HEK293 (cell line): ENCODE measurements at regions not wholly inside any gene's neighbourhood (a gene's known extent, or its start where the extent isn't known, plus 50 kb on each side); places are given as distances from the start of the nearest gene placed in this dataset.

Source experiments
- CTCF ChIA-PET: fragments of 350-600 bp; formaldehyde crosslinking; extraction: SDS; loops from one replicate; lab custom pipeline; 2021; ENCODE audit warnings: antibody characterized with exemption; lab: Yijun Ruan, JAX
- POLR2A ChIA-PET: fragments of 300-600 bp; formaldehyde crosslinking; extraction: SDS; loops from one replicate; lab custom pipeline; 2020; ENCODE audit warnings: antibody characterized with exemption, inconsistent platforms; lab: Yijun Ruan, JAX
- H3K27ac ChIP-seq: fragments of 200-500 bp; sonication (Bioruptor generic); 2 replicates; pipeline ENCODE4 v1.5.1; 2014; ENCODE audit warnings: low read depth, low read length, control low read depth, inconsistent platforms; ENCODE audit errors: extremely low read depth
- H3K36me3 ChIP-seq, 2 experiments: fragments of 200-500 bp in 1 of 2; sonication (Bioruptor generic) in 1 of 2; 1 replicate in 1 of 2; 2 replicates in 1 of 2; pipeline ENCODE4 v1.5.1; 2014 to 2017; ENCODE audit warnings: inconsistent platforms in 2 of 2, low read length in 2 of 2; ENCODE audit not compliant: control insufficient read depth in 2 of 2, insufficient read depth in 1 of 2
- H3K4me1 ChIP-seq: fragments of 200-500 bp; sonication (Bioruptor generic); 2 replicates; pipeline ENCODE4 v1.5.1; 2014; ENCODE audit warnings: mild to moderate bottlenecking, low read length, inconsistent platforms; ENCODE audit not compliant: control insufficient read depth, insufficient read depth
- H3K4me3 ChIP-seq: 2 replicates; pipeline ENCODE4 v1.5.1; 2011; ENCODE audit warnings: low read depth, mild to moderate bottlenecking, control low read depth, low read length, moderate library complexity
- H3K9me3 ChIP-seq: fragments of 200-500 bp; sonication (Bioruptor generic); 2 replicates; pipeline ENCODE4 v1.5.1; 2014; ENCODE audit warnings: low read depth, low read length, inconsistent platforms; ENCODE audit not compliant: control insufficient read depth, insufficient read depth
- PRDM1 ChIP-seq: fragments of 450-650 bp; formaldehyde crosslinking; IDR thresholded peaks from 2 replicates; pipeline ENCODE4; 2016; ENCODE audit warnings: missing biosample characterization, missing genetic modification characterization
- PRDM2 ChIP-seq: fragments of 450-650 bp; formaldehyde crosslinking; IDR thresholded peaks from 2 replicates; pipeline ENCODE4 v1.5.1; 2016; ENCODE audit warnings: missing biosample characterization, missing genetic modification characterization, borderline replicate concordance
- WT1 ChIP-seq: fragments of 450-650 bp; formaldehyde crosslinking; IDR thresholded peaks from 2 replicates; pipeline ENCODE4 v1.5.1; 2016; ENCODE audit warnings: missing biosample characterization, missing genetic modification characterization
- ZBTB17 ChIP-seq: fragments of 450-650 bp; formaldehyde crosslinking; IDR thresholded peaks from 2 replicates; pipeline ENCODE4 v1.5.1; 2016; ENCODE audit warnings: missing biosample characterization, missing genetic modification characterization
- ZBTB21 ChIP-seq: fragments of 450-650 bp; formaldehyde crosslinking; IDR thresholded peaks from 2 replicates; pipeline ENCODE4 v1.5.1; 2017; ENCODE audit warnings: missing biosample characterization, missing genetic modification characterization
- ZNF174 ChIP-seq: fragments of 450-650 bp; formaldehyde crosslinking; IDR thresholded peaks from 2 replicates; pipeline ENCODE4 v1.5.0; 2017; ENCODE audit warnings: missing biosample characterization, mild to moderate bottlenecking, missing genetic modification characterization
- ZNF18 ChIP-seq: fragments of 450-650 bp; formaldehyde crosslinking; IDR thresholded peaks from 2 replicates; pipeline ENCODE4 v1.5.1; 2016; ENCODE audit warnings: missing biosample characterization, missing genetic modification characterization
- ZNF221 ChIP-seq: fragments of 450-650 bp; formaldehyde crosslinking; IDR thresholded peaks from 2 replicates; pipeline ENCODE4 v1.5.1; 2017; ENCODE audit warnings: missing biosample characterization, missing genetic modification characterization, borderline replicate concordance
- ZNF391 ChIP-seq: fragments of 450-650 bp; formaldehyde crosslinking; IDR thresholded peaks from 2 replicates; pipeline ENCODE4 v1.5.1; 2016; ENCODE audit warnings: low read depth, missing biosample characterization, missing genetic modification characterization, borderline replicate concordance
- ZNF580 ChIP-seq: fragments of 450-650 bp; formaldehyde crosslinking; IDR thresholded peaks from 2 replicates; pipeline ENCODE4 v1.5.1; 2016; ENCODE audit warnings: missing biosample characterization, missing genetic modification characterization
- ZNF600 ChIP-seq: fragments of 450-650 bp; formaldehyde crosslinking; IDR thresholded peaks from 2 replicates; pipeline ENCODE4 v1.5.1; 2016; ENCODE audit warnings: missing biosample characterization, missing genetic modification characterization
- ZNF664 ChIP-seq: fragments of 450-650 bp; formaldehyde crosslinking; IDR thresholded peaks from 2 replicates; pipeline ENCODE4 v1.5.1; 2016; ENCODE audit warnings: missing biosample characterization, missing genetic modification characterization
- ZNF670 ChIP-seq: fragments of 450-650 bp; formaldehyde crosslinking; IDR thresholded peaks from 2 replicates; pipeline ENCODE4 v1.5.1; 2016; ENCODE audit warnings: missing biosample characterization, missing genetic modification characterization, low read depth
- ZNF776 ChIP-seq: fragments of 450-650 bp; formaldehyde crosslinking; IDR thresholded peaks from 2 replicates; pipeline ENCODE4 v1.5.0; 2017; ENCODE audit warnings: missing biosample characterization, missing genetic modification characterization, borderline replicate concordance
- TF ChIP-seq, protein P1 (sequence below): fragments of 450-650 bp; formaldehyde crosslinking; IDR thresholded peaks from 2 replicates; pipeline ENCODE4 v1.5.1; 2016; ENCODE audit warnings: missing biosample characterization, missing genetic modification characterization
- TF ChIP-seq, protein P2 (sequence below): fragments of 450-650 bp; formaldehyde crosslinking; IDR thresholded peaks from 2 replicates; pipeline ENCODE4 v1.5.1; 2017; ENCODE audit warnings: missing biosample characterization, missing genetic modification characterization
- TF ChIP-seq, protein P3 (sequence below): fragments of 450-650 bp; formaldehyde crosslinking; IDR thresholded peaks from 2 replicates; pipeline ENCODE4 v1.5.1; 2017; ENCODE audit warnings: missing biosample characterization, missing genetic modification characterization

- TF ChIP-seq ZNF776 (tag by site-specific recombination) (no peak), ZBTB21 (tag by site-specific recombination) (no peak), ZNF664 (tag by site-specific recombination) (no peak), ZNF174 (tag by site-specific recombination) (no peak), WT1 (no peak)
- TF ChIP-seq, protein P1, sequence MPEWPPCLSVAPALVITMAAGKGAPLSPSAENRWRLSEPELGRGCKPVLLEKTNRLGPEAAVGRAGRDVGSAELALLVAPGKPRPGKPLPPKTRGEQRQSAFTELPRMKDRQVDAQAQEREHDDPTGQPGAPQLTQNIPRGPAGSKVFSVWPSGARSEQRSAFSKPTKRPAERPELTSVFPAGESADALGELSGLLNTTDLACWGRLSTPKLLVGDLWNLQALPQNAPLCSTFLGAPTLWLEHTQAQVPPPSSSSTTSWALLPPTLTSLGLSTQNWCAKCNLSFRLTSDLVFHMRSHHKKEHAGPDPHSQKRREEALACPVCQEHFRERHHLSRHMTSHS (tag by site-specific recombination) = no peak
- TF ChIP-seq, all 188 proteins: peak for 0
These were observed 173.2 kb downstream of the PRELID2 start (continued) for GRCh38 chr5:145661737-145662485.

GRCh38 chr5:145660897-145661640 lies 174.1 kb downstream of the PRELID2 start:
- Histone ChIP-seq H3K9me3 (no peaks in the 10 kb centered on the region), H3K4me3 (no peak overlapping the region)
- POLR2A ChIA-PET = no interaction called here
- no peak for TF ChIP-seq ZNF670 (tag by site-specific recombination)
- no peak for TF ChIP-seq ZBTB17 (tag by site-specific recombination)
- TF ChIP-seq ZNF580 (tag by site-specific recombination) = no peak
- TF ChIP-seq ZNF221 = no peak
- TF ChIP-seq, protein P2, sequence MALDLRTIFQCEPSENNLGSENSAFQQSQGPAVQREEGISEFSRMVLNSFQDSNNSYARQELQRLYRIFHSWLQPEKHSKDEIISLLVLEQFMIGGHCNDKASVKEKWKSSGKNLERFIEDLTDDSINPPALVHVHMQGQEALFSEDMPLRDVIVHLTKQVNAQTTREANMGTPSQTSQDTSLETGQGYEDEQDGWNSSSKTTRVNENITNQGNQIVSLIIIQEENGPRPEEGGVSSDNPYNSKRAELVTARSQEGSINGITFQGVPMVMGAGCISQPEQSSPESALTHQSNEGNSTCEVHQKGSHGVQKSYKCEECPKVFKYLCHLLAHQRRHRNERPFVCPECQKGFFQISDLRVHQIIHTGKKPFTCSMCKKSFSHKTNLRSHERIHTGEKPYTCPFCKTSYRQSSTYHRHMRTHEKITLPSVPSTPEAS = no peak
- no peak for TF ChIP-seq PRDM1
- TF ChIP-seq, all 188 proteins: peak for 0
- CTCF ChIA-PET = no interaction called here
- no peaks in the 10 kb centered on the region for H3K4me1 ChIP-seq
- no peaks in the 10 kb centered on the region for H3K36me3 ChIP-seq
- H3K27ac ChIP-seq = no peak overlapping the region

GRCh38 chr5:145658435-145658834 lies 176.7 kb downstream of the PRELID2 start:
- Histone ChIP-seq H3K4me1 (no peaks in the 10 kb centered on the region), H3K4me3 (no peak overlapping the region), H3K9me3 (no peaks in the 10 kb centered on the region), H3K36me3 (no peaks in the 10 kb centered on the region), H3K27ac (no peak overlapping the region)
- POLR2A ChIA-PET = no interaction called here
- TF ChIP-seq ZNF174 (tag by site-specific recombination) (no peak), PRDM2 (tag by site-specific recombination) (no peak), ZBTB21 (tag by site-specific recombination) (no peak), ZNF18 (no peak), ZNF391 (tag by site-specific recombination) (no peak), ZNF600 (no peak)
- TF ChIP-seq, protein P3, sequence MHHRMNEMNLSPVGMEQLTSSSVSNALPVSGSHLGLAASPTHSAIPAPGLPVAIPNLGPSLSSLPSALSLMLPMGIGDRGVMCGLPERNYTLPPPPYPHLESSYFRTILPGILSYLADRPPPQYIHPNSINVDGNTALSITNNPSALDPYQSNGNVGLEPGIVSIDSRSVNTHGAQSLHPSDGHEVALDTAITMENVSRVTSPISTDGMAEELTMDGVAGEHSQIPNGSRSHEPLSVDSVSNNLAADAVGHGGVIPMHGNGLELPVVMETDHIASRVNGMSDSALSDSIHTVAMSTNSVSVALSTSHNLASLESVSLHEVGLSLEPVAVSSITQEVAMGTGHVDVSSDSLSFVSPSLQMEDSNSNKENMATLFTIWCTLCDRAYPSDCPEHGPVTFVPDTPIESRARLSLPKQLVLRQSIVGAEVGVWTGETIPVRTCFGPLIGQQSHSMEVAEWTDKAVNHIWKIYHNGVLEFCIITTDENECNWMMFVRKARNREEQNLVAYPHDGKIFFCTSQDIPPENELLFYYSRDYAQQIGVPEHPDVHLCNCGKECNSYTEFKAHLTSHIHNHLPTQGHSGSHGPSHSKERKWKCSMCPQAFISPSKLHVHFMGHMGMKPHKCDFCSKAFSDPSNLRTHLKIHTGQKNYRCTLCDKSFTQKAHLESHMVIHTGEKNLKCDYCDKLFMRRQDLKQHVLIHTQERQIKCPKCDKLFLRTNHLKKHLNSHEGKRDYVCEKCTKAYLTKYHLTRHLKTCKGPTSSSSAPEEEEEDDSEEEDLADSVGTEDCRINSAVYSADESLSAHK (tag by site-specific recombination) = no peak
- CTCF ChIA-PET = no interaction called here
